ENCODE measurements at regions not wholly inside any gene's neighbourhood (a gene's known extent, or its start where the extent isn't known, plus 50 kb on each side); places are given as distances from the start of the nearest gene placed in this dataset.

DNA sequence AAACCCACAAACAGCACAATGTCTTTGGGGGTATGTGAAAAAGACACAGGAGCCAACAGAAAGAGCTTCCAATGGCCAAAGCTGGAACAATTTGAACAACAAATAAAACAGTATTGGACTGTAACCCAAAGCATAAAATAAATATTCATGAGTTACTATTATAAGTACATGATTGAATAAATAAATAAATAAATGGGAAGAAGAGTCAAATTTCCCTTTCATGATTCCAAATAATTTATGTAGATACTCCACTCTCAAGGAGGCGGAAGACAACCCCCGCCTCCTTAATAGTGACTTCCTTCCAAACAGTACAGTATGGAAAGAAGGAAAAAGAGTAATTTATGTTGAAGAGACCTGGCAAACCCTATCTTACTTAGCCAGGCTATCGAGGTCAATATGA is 124.4 kb upstream of the P2RY1 start:
- Histone ChIP-seq H3K4me1 (no peaks in the 10 kb centered on the region), H3K4me3 (no peak overlapping the region), H3K27me3 (ENCODE audit: low read depth) (0 out of 2 replicates have a peak, but pooled peaks cover 3% of the 10 kb centered on the region), H3K9me3 (no peaks in the 10 kb centered on the region), H3K36me3 (replicated peaks) (no peaks in the 10 kb centered on the region)
- no peak for DNase-seq (ENCODE audit: low spot score in 2 of 2)
- in situ Hi-C loops (cut with MboI; ENCODE audit: low sequenced_read_pairs): no loop called here

GRCh38 chr3:152713989-152714388 is 120.9 kb upstream of the P2RY1 start:
- H3K4me3 ChIP-seq: no peak overlapping the region
- H3K4me1 ChIP-seq: no peaks in the 10 kb centered on the region
- no peaks in the 10 kb centered on the region for H3K9me3 ChIP-seq
- DNase-seq (ENCODE audit: low spot score in 2 of 2): no peak
- 0 out of 2 replicates have a peak, but pooled peaks cover 5% of the 10 kb centered on the region for H3K27me3 ChIP-seq (ENCODE audit: low read depth)
- no peaks in the 10 kb centered on the region for H3K36me3 ChIP-seq (replicated peaks)
- in situ Hi-C loops (cut with MboI; ENCODE audit: low sequenced_read_pairs): no loop called here

DNA sequence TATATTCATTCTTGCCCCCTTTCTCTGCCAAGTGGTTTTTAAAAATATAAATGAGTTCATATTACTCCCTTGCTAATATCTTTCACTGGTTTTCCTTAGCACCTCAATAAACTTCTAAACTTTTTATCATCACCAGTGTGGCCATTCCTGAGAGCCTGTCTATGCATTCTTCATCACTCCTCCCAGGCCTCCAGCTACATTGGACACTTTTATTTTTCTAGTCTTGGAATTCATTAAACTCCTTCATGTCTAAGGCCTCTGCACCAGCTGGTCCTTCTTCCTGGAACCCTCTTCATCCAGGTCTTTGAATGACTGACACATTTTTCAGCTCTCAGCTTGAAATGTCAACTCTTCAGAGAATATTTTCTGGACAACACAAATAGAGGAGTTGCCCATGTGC is 120.4 kb upstream of the P2RY1 start:
- DNase-seq (ENCODE audit: low spot score in 2 of 2): no peak
- 0 out of 2 replicates have a peak, but pooled peaks cover 5% of the 10 kb centered on the region for H3K27me3 ChIP-seq (ENCODE audit: low read depth)
- no peaks in the 10 kb centered on the region for H3K36me3 ChIP-seq (replicated peaks)
- no peaks in the 10 kb centered on the region for H3K9me3 ChIP-seq
- no peak overlapping the region for H3K4me3 ChIP-seq
- no peaks in the 10 kb centered on the region for H3K4me1 ChIP-seq
- in situ Hi-C loops (cut with MboI; ENCODE audit: low sequenced_read_pairs): no loop called here

- Histone ChIP-seq H3K27me3 (ENCODE audit: low read depth) (0 out of 2 replicates have a peak, but pooled peaks cover 5% of the 10 kb centered on the region), H3K9me3 (no peaks in the 10 kb centered on the region), H3K4me3 (no peak overlapping the region), H3K36me3 (replicated peaks) (no peaks in the 10 kb centered on the region), H3K4me1 (peaks cover 4% of the 10 kb centered on the region)
- in situ Hi-C loops (cut with MboI; ENCODE audit: low sequenced_read_pairs): no loop called here
- DNase-seq (ENCODE audit: low spot score in 2 of 2): no peak
Measured at GRCh38 chr3:152717252-152717651, 117.7 kb upstream of the P2RY1 start.

- peaks cover 4% of the 10 kb centered on the region for H3K4me1 ChIP-seq
- H3K4me3 ChIP-seq: no peak overlapping the region
- H3K36me3 ChIP-seq (replicated peaks): no peaks in the 10 kb centered on the region
- no peaks in the 10 kb centered on the region for H3K9me3 ChIP-seq
- no peak for DNase-seq (ENCODE audit: low spot score in 2 of 2)
- 0 out of 2 replicates have a peak, but pooled peaks cover 5% of the 10 kb centered on the region for H3K27me3 ChIP-seq (ENCODE audit: low read depth)
- in situ Hi-C loops (cut with MboI; ENCODE audit: low sequenced_read_pairs): no loop called here
Measured at GRCh38 chr3:152718810-152719209, 116.1 kb upstream of the P2RY1 start.

- Histone ChIP-seq H3K4me3 (no peak overlapping the region), H3K36me3 (replicated peaks) (no peaks in the 10 kb centered on the region), H3K9me3 (no peaks in the 10 kb centered on the region), H3K4me1 (peaks cover 4% of the 10 kb centered on the region), H3K27me3 (ENCODE audit: low read depth) (0 out of 2 replicates have a peak, but pooled peaks cover 5% of the 10 kb centered on the region)
- DNase-seq (ENCODE audit: low spot score in 2 of 2): no peak
- in situ Hi-C loops (cut with MboI; ENCODE audit: low sequenced_read_pairs): no loop called here
Measured at GRCh38 chr3:152719264-152719663, 115.7 kb upstream of the P2RY1 start.

GRCh38 chr3:152720951-152721718 is 113.8 kb upstream of the P2RY1 start:
- no peak for DNase-seq (ENCODE audit: low spot score in 2 of 2)
- Histone ChIP-seq H3K4me3 (no peak overlapping the region), H3K27me3 (ENCODE audit: low read depth) (no peaks in the 10 kb centered on the region), H3K9me3 (no peaks in the 10 kb centered on the region), H3K36me3 (replicated peaks) (no peaks in the 10 kb centered on the region), H3K4me1 (peaks cover 4% of the 10 kb centered on the region)
- in situ Hi-C loops (cut with MboI; ENCODE audit: low sequenced_read_pairs): no loop called here

DNA sequence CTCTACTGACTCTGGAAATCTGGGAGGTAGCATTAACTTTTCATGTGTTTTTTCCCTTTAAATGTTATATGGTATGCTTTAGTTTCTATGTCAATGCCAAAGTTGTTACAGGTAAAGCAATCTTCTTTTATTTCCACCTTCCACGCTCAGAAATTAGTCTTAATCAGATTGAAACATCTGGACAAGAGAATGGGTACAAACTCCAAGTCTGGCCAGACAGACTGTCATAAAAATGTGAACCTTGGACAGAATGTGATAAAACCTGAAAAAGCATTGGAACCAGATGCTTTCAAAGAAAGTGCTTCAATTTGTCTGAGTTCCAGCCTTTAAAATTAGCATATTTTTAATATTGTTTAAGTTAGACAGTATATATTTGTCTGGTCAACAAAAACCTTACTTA is 110.7 kb upstream of the P2RY1 start:
- no peak for DNase-seq (ENCODE audit: low spot score in 2 of 2)
- Histone ChIP-seq H3K9me3 (no peaks in the 10 kb centered on the region), H3K36me3 (replicated peaks) (no peaks in the 10 kb centered on the region), H3K4me3 (no peak overlapping the region), H3K4me1 (peaks cover 4% of the 10 kb centered on the region), H3K27me3 (ENCODE audit: low read depth) (no peaks in the 10 kb centered on the region)
- in situ Hi-C loops (cut with MboI; ENCODE audit: low sequenced_read_pairs): no loop called here

DNA sequence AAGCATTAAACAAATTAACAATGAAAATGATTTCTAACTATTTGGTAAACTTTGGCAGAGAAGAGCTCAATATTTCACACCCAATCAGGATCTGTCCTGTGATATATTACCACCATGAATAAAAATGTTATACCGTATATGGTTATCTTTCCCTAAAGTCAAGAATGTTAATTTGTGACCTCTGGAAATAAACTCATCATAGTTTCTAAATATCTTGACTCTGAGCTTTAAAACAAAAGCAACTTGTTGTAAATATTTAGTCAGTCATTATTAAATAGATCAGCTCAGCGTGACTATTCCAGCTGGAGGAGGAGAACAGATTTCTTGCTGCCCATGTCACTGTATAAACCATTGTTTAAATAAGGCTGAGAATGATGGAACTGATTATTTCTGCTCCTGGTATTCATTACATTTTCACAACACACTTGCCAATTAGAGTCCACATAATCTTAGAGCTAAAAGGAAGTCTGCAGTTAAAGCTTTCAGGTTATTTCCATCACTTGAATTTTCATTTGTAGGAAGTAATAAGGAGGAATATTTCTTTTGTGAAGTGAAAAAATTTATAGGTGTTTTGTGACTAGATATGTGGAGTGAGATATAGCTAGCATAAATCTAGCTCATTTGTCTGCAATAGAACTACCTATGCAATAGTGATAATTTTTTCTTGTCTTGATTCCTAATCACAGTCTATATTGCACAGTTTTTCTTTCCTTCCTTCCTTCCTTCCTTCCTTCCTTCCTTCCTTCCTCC is 106.5 kb upstream of the P2RY1 start:
- Histone ChIP-seq H3K4me1 (no peaks in the 10 kb centered on the region), H3K9me3 (no peaks in the 10 kb centered on the region), H3K36me3 (replicated peaks) (no peaks in the 10 kb centered on the region), H3K27me3 (ENCODE audit: low read depth) (no peaks in the 10 kb centered on the region), H3K4me3 (no peak overlapping the region)
- in situ Hi-C loops (cut with MboI; ENCODE audit: low sequenced_read_pairs): no loop called here
- DNase-seq (ENCODE audit: low spot score in 2 of 2): no peak

DNA sequence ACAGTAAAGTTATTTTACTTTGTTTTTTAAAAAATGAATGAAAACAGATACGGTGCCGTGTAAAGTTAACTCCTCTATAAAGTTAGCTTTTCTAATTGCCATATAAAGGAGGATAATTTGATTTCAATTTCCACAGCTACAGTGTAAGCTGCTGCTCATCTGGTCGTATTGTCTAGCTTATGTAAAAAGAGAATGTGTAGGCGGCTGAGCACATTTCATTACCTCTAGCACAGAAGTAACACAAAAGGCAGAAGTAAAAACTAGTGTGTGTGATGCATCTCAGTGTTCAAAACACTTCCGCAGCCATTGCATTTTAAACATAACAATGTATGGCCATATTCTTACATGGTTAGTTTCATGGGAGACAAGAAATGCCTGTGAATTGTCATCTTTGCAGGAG is 105.0 kb upstream of the P2RY1 start:
- Histone ChIP-seq H3K9me3 (no peaks in the 10 kb centered on the region), H3K27me3 (ENCODE audit: low read depth) (no peaks in the 10 kb centered on the region), H3K36me3 (replicated peaks) (no peaks in the 10 kb centered on the region), H3K4me3 (no peak overlapping the region), H3K4me1 (no peaks in the 10 kb centered on the region)
- no peak for DNase-seq (ENCODE audit: low spot score in 2 of 2)
- in situ Hi-C loops (cut with MboI; ENCODE audit: low sequenced_read_pairs): no loop called here

GRCh38 chr3:152731511-152731910 is 103.4 kb upstream of the P2RY1 start:
- Histone ChIP-seq H3K4me3 (no peak overlapping the region), H3K36me3 (replicated peaks) (no peaks in the 10 kb centered on the region), H3K27me3 (ENCODE audit: low read depth) (no peaks in the 10 kb centered on the region), H3K4me1 (no peaks in the 10 kb centered on the region), H3K9me3 (no peaks in the 10 kb centered on the region)
- no peak for DNase-seq (ENCODE audit: low spot score in 2 of 2)
- in situ Hi-C loops (cut with MboI; ENCODE audit: low sequenced_read_pairs): no loop called here

GRCh38 chr3:152733584-152734119 is 101.3 kb upstream of the P2RY1 start:
- H3K4me3 ChIP-seq: no peak overlapping the region
- no peaks in the 10 kb centered on the region for H3K36me3 ChIP-seq (replicated peaks)
- H3K4me1 ChIP-seq: no peaks in the 10 kb centered on the region
- DNase-seq (ENCODE audit: low spot score in 2 of 2): no peak
- no peaks in the 10 kb centered on the region for H3K27me3 ChIP-seq (ENCODE audit: low read depth)
- in situ Hi-C loops (cut with MboI; ENCODE audit: low sequenced_read_pairs): no loop called here
- H3K9me3 ChIP-seq: no peaks in the 10 kb centered on the region

DNA sequence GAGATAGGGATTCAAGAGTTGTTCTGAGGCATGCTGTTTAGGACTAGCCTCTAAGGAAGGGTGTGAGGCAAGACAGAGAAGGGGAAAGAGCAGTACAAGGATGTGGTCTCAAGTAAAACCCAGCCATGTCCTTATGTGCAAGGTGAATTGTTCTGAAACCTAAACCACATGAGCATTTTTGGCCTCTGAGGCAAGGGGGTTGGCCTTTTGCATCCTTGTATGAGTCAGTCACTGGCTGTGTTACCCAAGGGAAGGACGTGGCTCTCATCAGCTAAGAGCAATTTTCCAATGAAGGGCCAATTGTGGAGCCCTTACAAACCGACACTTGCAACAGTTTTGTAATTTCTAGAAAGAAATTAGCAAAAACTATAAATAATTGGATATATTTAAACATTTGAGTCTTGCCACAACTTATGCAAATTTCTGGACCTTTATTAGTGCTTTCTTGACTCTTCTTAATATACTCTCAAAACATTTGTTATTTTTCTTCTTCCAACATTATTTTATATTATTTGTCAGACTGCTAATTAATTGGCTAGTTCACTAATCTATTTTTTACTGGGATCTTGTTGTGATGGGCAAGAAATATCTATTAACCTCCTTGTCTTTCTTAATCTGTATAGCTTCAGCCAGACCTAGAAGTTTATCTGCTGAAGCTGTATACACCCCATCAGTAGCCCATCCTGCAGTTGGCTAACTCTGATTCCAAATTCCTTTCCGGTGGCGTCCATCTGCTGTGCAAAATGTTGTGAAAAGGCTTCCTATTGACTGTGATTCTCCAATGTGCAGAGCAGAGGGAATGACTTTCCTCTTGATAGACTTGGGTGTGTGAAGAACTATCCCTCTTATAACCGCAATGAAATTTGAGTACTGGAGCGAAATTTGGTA is 97.7 kb upstream of the P2RY1 start:
- H3K4me1 ChIP-seq: no peaks in the 10 kb centered on the region
- H3K4me3 ChIP-seq: no peak overlapping the region
- no peaks in the 10 kb centered on the region for H3K27me3 ChIP-seq (ENCODE audit: low read depth)
- H3K36me3 ChIP-seq (replicated peaks): no peaks in the 10 kb centered on the region
- H3K9me3 ChIP-seq: no peaks in the 10 kb centered on the region
- DNase-seq (ENCODE audit: low spot score in 2 of 2): no peak
- in situ Hi-C loops (cut with MboI; ENCODE audit: low sequenced_read_pairs): no loop called here

Data from HAP-1 (cell line).